Fibroblast of skin of abdomen (primary cell): ENCODE measurements at regions not wholly inside any gene's neighbourhood (a gene's known extent, or its start where the extent isn't known, plus 50 kb on each side); places are given as distances from the start of the nearest gene placed in this dataset.

Source experiments
- DNase-seq: peaks from one replicate; pipeline ENCODE4 v3.0.0-alpha.2; 2013

DNA sequence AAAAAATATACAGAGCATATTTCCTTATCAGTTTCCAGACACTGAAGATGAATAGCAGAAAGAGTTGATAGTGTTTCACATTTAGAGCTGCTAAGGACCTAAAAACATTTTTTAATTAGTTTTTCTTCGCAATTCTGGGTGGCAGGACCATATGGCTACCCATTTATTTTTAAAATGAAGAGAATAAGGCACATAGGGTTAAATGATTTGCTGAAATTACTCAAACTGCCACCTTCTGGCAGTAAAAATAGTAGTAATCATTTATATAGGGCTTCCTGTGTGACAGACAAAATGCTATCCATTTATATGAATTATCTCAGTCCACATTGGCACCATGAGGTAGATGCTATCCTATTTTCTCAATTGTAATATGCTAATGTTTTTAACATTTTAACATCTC lies 108.6 kb upstream of the CCDC196 start:
- no peak for DNase-seq

- no peak for DNase-seq
Observed at GRCh38 chr14:66378712-66379505, 107.3 kb upstream of the CCDC196 start.

GRCh38 chr14:66380143-66380542 lies 106.0 kb upstream of the CCDC196 start:
- DNase-seq, result no peak

GRCh38 chr14:66381755-66382154 lies 104.4 kb upstream of the CCDC196 start:
- DNase-seq, result no peak

DNA sequence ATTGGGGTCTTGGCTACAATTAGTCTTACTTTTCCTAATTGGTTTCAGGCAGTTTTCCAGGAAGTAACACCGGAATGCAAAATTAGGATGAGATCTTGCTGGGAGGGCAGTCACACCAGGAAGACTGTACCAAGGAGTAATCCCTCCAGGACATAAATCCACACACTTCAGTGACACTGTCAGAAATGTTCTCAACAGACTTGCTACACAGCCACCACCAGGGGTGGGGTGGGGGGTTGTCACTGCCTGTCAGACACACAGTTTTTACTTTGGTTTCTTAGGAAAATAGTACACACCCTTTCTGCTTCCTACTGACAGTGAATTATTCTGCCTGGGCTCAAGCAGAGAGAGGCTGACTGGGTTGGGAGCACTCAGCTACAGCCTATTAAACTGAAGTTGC lies 102.9 kb upstream of the CCDC196 start:
- DNase-seq, result no peak

GRCh38 chr14:66383771-66384170 lies 102.4 kb upstream of the CCDC196 start:
- DNase-seq, result no peak

- DNase-seq, result no peak
Observed at GRCh38 chr14:66388516-66388915, 97.7 kb upstream of the CCDC196 start.

GRCh38 chr14:66389481-66389880 lies 96.7 kb upstream of the CCDC196 start:
- DNase-seq, result no peak

DNA sequence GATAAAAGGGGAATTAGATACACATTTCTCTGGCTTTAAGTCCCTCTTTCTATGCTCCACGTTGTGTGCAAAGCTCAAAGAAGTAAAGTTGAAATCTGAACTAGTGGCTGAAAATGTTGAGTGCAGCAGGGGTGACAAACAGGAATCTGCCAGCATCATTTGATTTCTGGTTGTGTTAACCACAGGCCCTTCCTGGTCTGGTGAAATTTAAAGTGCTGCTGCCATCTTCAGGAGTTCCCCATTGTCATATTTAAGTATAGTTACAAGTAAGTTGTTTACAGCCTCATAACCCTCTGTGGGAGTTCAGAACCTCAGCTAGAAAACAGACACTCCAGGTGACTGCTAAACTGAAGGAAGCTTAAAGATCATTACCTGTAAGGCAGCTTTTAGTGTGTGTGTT lies 90.9 kb upstream of the CCDC196 start:
- no peak for DNase-seq

- no peak for DNase-seq
Observed at GRCh38 chr14:66396164-66396563, 90.0 kb upstream of the CCDC196 start.

GRCh38 chr14:66398437-66398836 lies 87.7 kb upstream of the CCDC196 start:
- no peak for DNase-seq

- DNase-seq, result no peak
Observed at GRCh38 chr14:66401449-66402095, 84.6 kb upstream of the CCDC196 start.

DNA sequence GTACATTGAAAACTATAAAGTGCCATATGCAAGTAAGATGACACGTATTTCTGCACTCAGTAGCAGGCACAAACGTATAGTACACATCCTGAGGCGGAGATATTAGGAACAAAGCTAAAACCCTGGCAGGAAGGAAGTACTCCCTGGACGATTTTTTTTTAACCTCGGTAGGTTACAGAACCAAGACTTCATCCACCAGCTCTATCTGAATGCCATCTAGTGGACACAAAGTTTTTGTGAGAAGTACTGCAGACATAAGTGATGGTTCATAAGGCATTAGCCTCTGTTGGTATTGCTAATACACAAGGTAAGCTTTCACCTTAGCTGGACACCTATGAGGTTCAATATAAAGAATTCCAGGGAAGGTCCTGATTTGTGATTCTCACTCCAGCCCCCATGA lies 83.0 kb upstream of the CCDC196 start:
- peak; percentile 10 for DNase-seq

DNA sequence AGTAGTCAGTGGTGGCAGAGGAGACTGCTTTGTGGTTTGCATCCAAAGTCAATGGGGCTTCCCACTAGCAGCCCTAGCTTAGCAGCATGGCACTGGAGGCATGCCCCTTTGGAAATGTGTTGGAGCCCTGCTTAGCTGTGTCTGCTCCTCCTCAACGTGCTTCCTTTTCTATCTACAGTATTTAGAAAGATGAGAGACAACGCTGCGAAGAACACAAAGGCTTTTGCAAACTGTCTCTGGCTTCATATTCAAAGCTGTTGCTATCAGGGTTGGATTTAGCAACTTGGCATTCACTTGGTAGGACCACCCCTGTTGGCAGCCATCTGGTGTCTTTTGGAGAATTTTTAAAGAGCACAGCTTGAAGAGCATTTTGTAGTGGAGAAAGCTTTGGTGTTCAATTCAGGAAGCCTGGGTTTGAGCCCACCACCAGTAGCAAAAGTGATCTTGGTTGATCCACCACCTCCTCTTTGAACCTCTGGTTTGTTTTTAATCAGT lies 82.1 kb upstream of the CCDC196 start:
- DNase-seq, result no peak

DNA sequence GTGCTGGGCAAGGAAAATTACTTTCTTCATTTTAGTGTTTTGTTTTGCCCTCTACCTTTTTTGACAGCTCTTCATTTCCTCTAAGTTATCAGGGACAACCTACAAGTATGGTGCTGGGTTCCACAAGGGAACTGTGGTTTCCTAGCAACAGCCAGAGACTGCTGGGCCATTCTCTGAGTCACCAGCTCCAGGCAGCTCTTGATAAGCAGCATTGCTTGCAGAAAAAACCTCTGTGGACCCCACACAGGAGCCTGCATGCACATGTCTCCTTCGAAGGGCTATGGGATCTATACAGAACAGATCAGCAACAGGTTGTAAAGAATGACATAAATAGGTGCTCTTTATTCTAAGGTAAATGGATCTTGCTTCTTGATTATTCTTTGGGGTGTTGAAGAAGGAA lies 81.0 kb upstream of the CCDC196 start:
- DNase-seq, result peak; percentile 4

GRCh38 chr14:66413901-66414300 lies 72.3 kb upstream of the CCDC196 start:
- no peak for DNase-seq

- no peak for DNase-seq
Observed at GRCh38 chr14:66414511-66414910, 71.7 kb upstream of the CCDC196 start.

DNA sequence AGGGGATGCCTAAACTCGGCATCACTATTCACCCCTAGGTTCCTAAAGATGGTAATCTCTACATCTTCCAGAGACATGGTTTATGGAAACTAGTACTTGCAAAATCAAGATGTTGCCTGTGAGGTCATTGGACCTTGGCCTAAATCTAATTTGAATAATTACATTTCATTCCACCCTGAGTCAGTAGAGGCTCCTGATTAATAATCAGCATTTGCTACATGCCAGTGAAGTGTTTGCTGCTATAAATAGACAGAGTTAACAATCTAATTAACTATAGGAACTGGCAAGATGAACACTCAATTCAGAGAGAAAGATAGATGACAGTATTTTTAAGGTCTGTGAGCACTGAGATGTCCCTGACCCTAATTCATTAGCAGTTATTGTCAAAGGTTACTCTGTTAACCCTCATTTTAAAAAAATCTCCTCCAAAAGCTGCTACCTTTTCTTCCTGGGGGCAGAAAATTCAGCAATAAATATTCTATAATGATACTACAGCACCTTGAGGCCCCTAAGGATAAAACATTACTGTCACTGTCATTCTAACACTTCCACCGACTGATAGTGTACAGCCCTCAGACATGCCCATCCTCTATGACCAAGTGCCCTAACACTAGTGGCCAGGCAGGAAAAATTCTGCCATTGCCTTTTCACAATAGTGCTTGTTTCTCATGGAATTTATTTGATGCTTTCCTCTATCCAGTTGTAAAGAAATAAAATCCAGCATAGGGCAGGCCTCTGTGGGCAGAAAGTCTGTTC lies 65.7 kb upstream of the CCDC196 start:
- no peak for DNase-seq

GRCh38 chr14:66421990-66422946 lies 63.9 kb upstream of the CCDC196 start:
- no peak for DNase-seq

DNA sequence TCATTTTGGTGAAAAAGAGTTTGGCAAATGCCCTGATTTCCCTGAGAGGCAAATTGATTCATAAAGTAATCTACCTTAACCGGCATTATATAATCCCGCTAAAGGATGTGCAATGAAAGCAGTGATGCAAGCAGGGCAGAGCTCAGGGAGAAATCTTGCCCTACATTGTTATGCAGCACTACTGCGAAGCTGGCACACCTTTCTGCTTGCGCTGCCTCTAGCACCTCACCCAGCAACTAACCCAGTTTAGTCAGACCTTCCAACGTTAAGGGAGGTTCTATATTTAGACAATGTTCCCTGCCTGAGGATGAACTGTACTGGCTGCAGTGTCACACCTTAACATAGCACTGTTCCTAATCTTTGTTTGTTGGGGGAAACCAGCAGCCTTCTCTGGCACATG lies 60.8 kb upstream of the CCDC196 start:
- no peak for DNase-seq

GRCh38 chr14:66426451-66426850 lies 59.7 kb upstream of the CCDC196 start:
- no peak for DNase-seq

DNA sequence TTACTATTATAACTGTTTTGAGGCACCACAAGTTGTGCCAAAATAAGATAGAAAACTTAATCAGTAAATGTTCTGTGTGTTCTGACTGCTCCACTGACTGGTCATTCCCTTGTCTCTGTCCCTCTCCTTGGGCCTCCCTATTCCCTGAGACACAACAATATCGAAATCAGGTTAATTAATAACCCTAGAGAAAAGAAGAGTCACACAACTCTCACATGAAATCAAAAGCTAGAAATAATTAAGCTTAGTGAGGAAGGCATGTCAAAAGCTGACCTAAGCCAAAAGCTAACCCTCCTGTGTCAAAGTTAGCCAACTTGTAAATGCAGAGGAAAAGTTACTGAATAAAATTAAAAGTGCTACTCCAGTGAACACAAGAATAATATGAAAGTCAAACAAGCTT lies 53.8 kb upstream of the CCDC196 start:
- no peak for DNase-seq
